WTC11 (cell line): ENCODE measurements at regions not wholly inside any gene's neighbourhood (a gene's known extent, or its start where the extent isn't known, plus 50 kb on each side); places are given as distances from the start of the nearest gene placed in this dataset.

ENCODE experiments used
- ATAC-seq: fragments of 200-7000 bp; cut with Tn5 transposase; 2 replicates; pipeline ENCODE4 v1.10.0; 2021; ENCODE audit warnings: mild to moderate bottlenecking, moderate library complexity
- CTCF ChIA-PET: fragments of 300-600 bp; sonication (Branson Sonifier 250); formaldehyde crosslinking; loops from one replicate; lab custom pipeline; 2021; ENCODE audit warnings: antibody characterized with exemption; lab: Charles Lee
- POLR2A ChIA-PET: fragments of 350-600 bp; sonication (Branson Sonifier 250); formaldehyde crosslinking; loops from one replicate; lab custom pipeline; 2021; ENCODE audit warnings: antibody characterized with exemption; lab: Charles Lee
- DNase-seq: peaks from one replicate; pipeline ENCODE4 v3.0.0; 2021; ENCODE audit warnings: low spot score
- H3K27ac Mint-ChIP-seq: 2 replicates; pipeline ENCODE4 v1.8.0; 2021; ENCODE audit warnings: mixed read lengths
- H3K27me3 Mint-ChIP-seq: 2 replicates; pipeline ENCODE4 v1.8.0; 2021; ENCODE audit warnings: low read depth, mild to moderate bottlenecking, moderate library complexity, mixed read lengths
- H3K36me3 Mint-ChIP-seq: 2 replicates; pipeline ENCODE4 v1.8.0; 2021; ENCODE audit warnings: mixed read lengths
- H3K4me1 Mint-ChIP-seq: 2 replicates; pipeline ENCODE4 v1.8.0; 2022; ENCODE audit warnings: mixed read lengths
- H3K4me3 Mint-ChIP-seq: 2 replicates; pipeline ENCODE4 v1.8.0; 2021; ENCODE audit warnings: mild to moderate bottlenecking, moderate library complexity, mixed read lengths
- H3K9me3 Mint-ChIP-seq: 2 replicates; pipeline ENCODE4 v1.8.0; 2021; ENCODE audit warnings: mixed read lengths
- AR ChIP-seq: fragments of 250-450 bp; sonication (Bioruptor Pico); IDR thresholded peaks from 2 replicates; pipeline ENCODE4 v1.9.0; 2021; ENCODE audit warnings: mild to moderate bottlenecking
- ATF3 ChIP-seq: sonication (generic); formaldehyde crosslinking; conservative IDR thresholded peaks from 2 replicates; pipeline ENCODE4 v1.8.1; 2022; ENCODE audit warnings: mild to moderate bottlenecking, missing genetic modification reagents
- ATF6 ChIP-seq: sonication (generic); formaldehyde crosslinking; IDR thresholded peaks from 2 replicates; pipeline ENCODE4 v1.8.1; 2023; ENCODE audit warnings: mild to moderate bottlenecking, missing genetic modification reagents
- CREM ChIP-seq: sonication (generic); formaldehyde crosslinking; IDR thresholded peaks from 2 replicates; pipeline ENCODE4 v1.8.1; 2022; ENCODE audit warnings: mild to moderate bottlenecking, missing genetic modification reagents, moderate library complexity
- E2F1 ChIP-seq: sonication (generic); formaldehyde crosslinking; IDR thresholded peaks from 2 replicates; pipeline ENCODE4 v1.8.0; 2022; ENCODE audit warnings: mild to moderate bottlenecking, missing genetic modification reagents
- ELF4 ChIP-seq: sonication (generic); formaldehyde crosslinking; IDR thresholded peaks from 2 replicates; pipeline ENCODE4 v1.8.1; 2022; ENCODE audit warnings: low read depth, mild to moderate bottlenecking, moderate library complexity, missing genetic modification reagents
- GABPB1 ChIP-seq: sonication (generic); formaldehyde crosslinking; IDR thresholded peaks from 2 replicates; pipeline ENCODE4 v1.8.1; 2023; ENCODE audit warnings: mild to moderate bottlenecking, missing genetic modification reagents
- HMGXB4 ChIP-seq: sonication (generic); formaldehyde crosslinking; IDR thresholded peaks from 2 replicates; pipeline ENCODE4 v1.8.1; 2023; ENCODE audit warnings: mild to moderate bottlenecking, moderate library complexity, missing genetic modification reagents
- JAZF1 ChIP-seq: fragments of 250-450 bp; sonication (Bioruptor Pico); IDR thresholded peaks from 2 replicates; pipeline ENCODE4 v1.9.0; 2021; ENCODE audit warnings: moderate library complexity, mild to moderate bottlenecking, inconsistent platforms
- NFATC4 ChIP-seq: fragments of 250-450 bp; sonication (Bioruptor Pico); IDR thresholded peaks from 2 replicates; pipeline ENCODE4 v1.9.0; 2021; ENCODE audit warnings: mild to moderate bottlenecking
- NR2C2 ChIP-seq: sonication (generic); formaldehyde crosslinking; IDR thresholded peaks from 2 replicates; pipeline ENCODE4 v1.8.0; 2022; ENCODE audit warnings: mild to moderate bottlenecking, missing genetic modification reagents
- RORB ChIP-seq: fragments of 250-450 bp; sonication (Bioruptor Pico); IDR thresholded peaks from 2 replicates; pipeline ENCODE4 v1.9.0; 2021; ENCODE audit warnings: mild to moderate bottlenecking
- SMAD4 ChIP-seq: sonication (generic); formaldehyde crosslinking; IDR thresholded peaks from 2 replicates; pipeline ENCODE4 v1.8.0; 2022; ENCODE audit warnings: mild to moderate bottlenecking, missing genetic modification reagents
- SOX15 ChIP-seq: fragments of 250-450 bp; sonication (Bioruptor Pico); IDR thresholded peaks from 2 replicates; pipeline ENCODE4 v1.9.0; 2021; ENCODE audit warnings: mild to moderate bottlenecking
- TEAD4 ChIP-seq: sonication (generic); formaldehyde crosslinking; IDR thresholded peaks from 2 replicates; pipeline ENCODE4 v1.8.0; 2022; ENCODE audit warnings: mild to moderate bottlenecking, missing genetic modification reagents
- ZNF281 ChIP-seq: sonication (generic); formaldehyde crosslinking; IDR thresholded peaks from 2 replicates; pipeline ENCODE4 v1.8.0; 2023; ENCODE audit warnings: mild to moderate bottlenecking, missing genetic modification reagents
- ZNF396 ChIP-seq: fragments of 250-450 bp; sonication (Bioruptor Pico); IDR thresholded peaks from 2 replicates; pipeline ENCODE4 v1.8.0; 2021; ENCODE audit warnings: mild to moderate bottlenecking, moderate library complexity, borderline replicate concordance

GRCh38 chr22:42188808-42189447 lies 58.3 kb upstream of the CYP2D6 start:
- CTCF ChIA-PET: interaction anchor here (0.6 to 1.8 kb wide), 7 partner anchors 7 to 255 kb away, joined by 3 to 6 read pairs (median 3); no protein-coding TSS in a partner anchor
- POLR2A ChIA-PET: no interaction called here
- Mint-ChIP-seq H3K27me3 (no peaks in the 10 kb centered on the region), H3K27ac (no peak overlapping the region; the same call in 1 of the 2 replicates), H3K4me3 (no peak overlapping the region), H3K36me3 (no peaks in the 10 kb centered on the region), H3K9me3 (no peaks in the 10 kb centered on the region), H3K4me1 (peaks cover 37% of the 10 kb centered on the region)
- TF ChIP-seq ELF4 (CRISPR knock-in tag): no peak
- ATAC-seq (peak; percentile 60), DNase-seq (no peak)

- TF ChIP-seq NFATC4 (CRISPR knock-in tag) (no peak), HMGXB4 (no peak), NR2C2 (CRISPR knock-in tag) (no peak), SOX15 (CRISPR knock-in tag) (no peak), ZNF281 (CRISPR knock-in tag) (no peak), ZNF396 (CRISPR knock-in tag) (no peak), TEAD4 (CRISPR knock-in tag) (no peak), CREM (CRISPR knock-in tag) (no peak), ATF3 (no peak), JAZF1 (CRISPR knock-in tag) (no peak), AR (no peak), RORB (CRISPR knock-in tag) (no peak), ATF6 (CRISPR knock-in tag) (no peak), E2F1 (CRISPR knock-in tag) (no peak), GABPB1 (CRISPR knock-in tag) (no peak), SMAD4 (CRISPR knock-in tag) (no peak)
- no peak for ATAC-seq
- Mint-ChIP-seq H3K4me3 (no peak overlapping the region), H3K27me3 (no peaks in the 10 kb centered on the region), H3K9me3 (no peaks in the 10 kb centered on the region), H3K4me1 (peaks cover 28% of the 10 kb centered on the region), H3K27ac (no peak overlapping the region), H3K36me3 (no peaks in the 10 kb centered on the region)
- ChIA-PET POLR2A (no interaction called here), CTCF (interaction anchor here (1.2 kb wide), 1 partner anchor 71 kb away, joined by 3 read pairs; no protein-coding TSS in a partner anchor)
- no peak for DNase-seq
Observed at GRCh38 chr22:42187646-42188045, 57.0 kb upstream of the CYP2D6 start.
